B cell (primary cell): ENCODE measurements at regions not wholly inside any gene's neighbourhood (a gene's known extent, or its start where the extent isn't known, plus 50 kb on each side); places are given as distances from the start of the nearest gene placed in this dataset.

Source experiments
- EZH2 ChIP-seq: IDR thresholded peaks from 2 replicates; pipeline ENCODE4 v1.6.1; 2012; ENCODE audit warnings: borderline replicate concordance, low read depth, mild to moderate bottlenecking, moderate library complexity, low read length; ENCODE audit not compliant: insufficient read depth, poor library complexity, severe bottlenecking
- TF ChIP-seq, protein P1 (sequence below): fragments of 200-600 bp; IDR thresholded peaks from one replicate; pipeline ENCODE4 v1.8.0; 2022; ENCODE audit warnings: antibody characterized with exemption, mild to moderate bottlenecking

DNA sequence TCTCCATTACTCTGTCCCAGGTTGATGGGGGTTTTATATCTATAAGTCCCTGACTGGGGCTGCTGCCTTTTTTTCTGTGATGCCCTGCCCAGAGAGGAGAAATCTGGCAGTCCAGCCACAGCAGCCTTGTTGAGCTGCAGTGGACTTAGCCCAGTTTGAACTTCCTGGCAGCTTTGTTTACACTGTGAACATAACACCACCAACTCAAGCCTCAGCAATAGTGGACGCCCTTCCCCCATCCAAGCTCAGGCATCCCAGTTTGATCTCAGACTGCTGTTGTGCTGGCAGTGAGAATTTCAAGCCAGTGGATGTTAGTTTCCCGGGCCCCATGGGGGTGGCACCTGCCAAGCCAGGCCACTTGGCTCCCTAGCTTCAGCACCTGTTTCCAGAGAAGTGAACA is 298.5 kb upstream of the KDM5D start:
- TF ChIP-seq, protein P1, sequence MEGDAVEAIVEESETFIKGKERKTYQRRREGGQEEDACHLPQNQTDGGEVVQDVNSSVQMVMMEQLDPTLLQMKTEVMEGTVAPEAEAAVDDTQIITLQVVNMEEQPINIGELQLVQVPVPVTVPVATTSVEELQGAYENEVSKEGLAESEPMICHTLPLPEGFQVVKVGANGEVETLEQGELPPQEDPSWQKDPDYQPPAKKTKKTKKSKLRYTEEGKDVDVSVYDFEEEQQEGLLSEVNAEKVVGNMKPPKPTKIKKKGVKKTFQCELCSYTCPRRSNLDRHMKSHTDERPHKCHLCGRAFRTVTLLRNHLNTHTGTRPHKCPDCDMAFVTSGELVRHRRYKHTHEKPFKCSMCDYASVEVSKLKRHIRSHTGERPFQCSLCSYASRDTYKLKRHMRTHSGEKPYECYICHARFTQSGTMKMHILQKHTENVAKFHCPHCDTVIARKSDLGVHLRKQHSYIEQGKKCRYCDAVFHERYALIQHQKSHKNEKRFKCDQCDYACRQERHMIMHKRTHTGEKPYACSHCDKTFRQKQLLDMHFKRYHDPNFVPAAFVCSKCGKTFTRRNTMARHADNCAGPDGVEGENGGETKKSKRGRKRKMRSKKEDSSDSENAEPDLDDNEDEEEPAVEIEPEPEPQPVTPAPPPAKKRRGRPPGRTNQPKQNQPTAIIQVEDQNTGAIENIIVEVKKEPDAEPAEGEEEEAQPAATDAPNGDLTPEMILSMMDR, result no peak
- no peak for TF ChIP-seq EZH2
